K562 (cell line): ENCODE measurements at regions not wholly inside any gene's neighbourhood (a gene's known extent, or its start where the extent isn't known, plus 50 kb on each side); places are given as distances from the start of the nearest gene placed in this dataset.

Experiments used
- ATAC-seq: fragments of 200-7000 bp; cut with Tn5 transposase; 3 replicates; pipeline ENCODE4 v1.9.1; 2020; ENCODE audit warnings: moderate library complexity
- BruUV-seq: library from RNA; stranded (reverse); fragments of 400-500 nt; replicated peaks from 2 replicates; lab custom pipeline; 2021; lab: Mats Ljungman, UMichigan
- CTCF ChIA-PET: fragments of 300-600 bp; formaldehyde crosslinking; extraction: SDS; loops from one replicate; lab custom pipeline; 2021; ENCODE audit warnings: low intra/inter-chr PET ratio; lab: Yijun Ruan, JAX
- POLR2A ChIA-PET: fragments of 300-600, 350-650 bp; sonication (Branson Sonifier 250); formaldehyde crosslinking; extraction: SDS; loops from one replicate; lab custom pipeline; 2021; ENCODE audit warnings: antibody characterized with exemption, inconsistent platforms; lab: Yijun Ruan, JAX
- DNase-seq, 4 experiments: peaks; one replicate each; pipeline versions ENCODE4 v3.0.0 to v3.0.0-alpha.2; 2011 to 2018; ENCODE audit warnings: low spot score in 3 of 4, mixed read lengths in 3 of 4; ENCODE audit errors: extremely low read depth in 1 of 4
- FAIRE-seq: peaks from 2 replicates; lab custom pipeline; 2011; peaks lifted over from hg19 to GRCh38; lab: Jason Lieb, UNC
- H2AFZ ChIP-seq: 2 replicates; pipeline ENCODE4 v1.6.0; 2011; ENCODE audit warnings: low read depth, low read length, control low read depth, inconsistent platforms
- H3K27ac ChIP-seq: fragments of 200-600 bp; 3 replicates; pipeline ENCODE4 v1.8.0; 2011; ENCODE audit warnings: low read depth, mild to moderate bottlenecking, control low read depth, inconsistent platforms, low read length, moderate library complexity, mixed read lengths; ENCODE audit errors: extremely low read depth
- H3K27me3 ChIP-seq, 2 experiments: fragments of 300-600 bp in 1 of 2; 2 replicates in 1 of 2; 3 replicates in 1 of 2; pipeline versions ENCODE4 v1.6.0 to v1.8.0; 2011; ENCODE audit warnings: inconsistent platforms in 2 of 2, low read length in 2 of 2, mild to moderate bottlenecking in 1 of 2, mixed read lengths in 1 of 2, moderate library complexity in 1 of 2; ENCODE audit not compliant: control insufficient read depth in 2 of 2, insufficient read depth in 2 of 2
- H3K36me3 ChIP-seq: fragments of 300-600 bp; 3 replicates; pipeline ENCODE4 v1.8.0; 2011; ENCODE audit warnings: mild to moderate bottlenecking, low read length, inconsistent platforms; ENCODE audit not compliant: control insufficient read depth, insufficient read depth
- H3K4me1 ChIP-seq, 2 experiments: fragments of 200-600 bp in 1 of 2; replicated peaks in 1 of 2; 2 replicates in 1 of 2; 3 replicates in 1 of 2; pipeline versions ENCODE4 v1.5.1 to v1.8.0; 2011; ENCODE audit warnings: inconsistent platforms in 2 of 2, low read length in 2 of 2, mild to moderate bottlenecking in 1 of 2, mixed read lengths in 1 of 2, moderate library complexity in 1 of 2; ENCODE audit not compliant: control insufficient read depth in 2 of 2, insufficient read depth in 2 of 2
- H3K4me2 ChIP-seq: 2 replicates; pipeline ENCODE4 v1.6.1; 2011; ENCODE audit warnings: low read length, control low read depth, inconsistent platforms, mixed read lengths; ENCODE audit not compliant: insufficient read depth
- H3K4me3 ChIP-seq: fragments of 200-600 bp; sonication (generic), shearing (Covaris generic); 2 replicates; pipeline ENCODE4 v1.5.1; 2016; ENCODE audit warnings: control low read depth, inconsistent platforms
- H3K79me2 ChIP-seq: fragments of 200-600 bp; 3 replicates; pipeline ENCODE4 v1.8.0; 2011; ENCODE audit warnings: low read length, inconsistent platforms; ENCODE audit not compliant: control insufficient read depth, insufficient read depth
- H3K9ac ChIP-seq, 2 experiments: 2 replicates each; pipeline versions ENCODE4 v1.6.0 to v1.6.1; 2011; ENCODE audit warnings: low read depth in 2 of 2, low read length in 2 of 2, control low read depth in 1 of 2, inconsistent platforms in 1 of 2, mild to moderate bottlenecking in 1 of 2, mixed read lengths in 1 of 2; ENCODE audit not compliant: insufficient read depth in 1 of 2
- H3K9me1 ChIP-seq: one replicate; pipeline ENCODE4 v1.6.0; 2011; ENCODE audit warnings: inconsistent platforms, mild to moderate bottlenecking, low read length, moderate library complexity; ENCODE audit not compliant: control insufficient read depth, insufficient read depth
- H3K9me3 ChIP-seq: replicated peaks from 2 replicates; pipeline ENCODE4 v1.5.1; 2011; ENCODE audit warnings: low read depth, low read length, inconsistent platforms; ENCODE audit not compliant: control insufficient read depth, insufficient read depth
- H4K20me1 ChIP-seq: replicated peaks from 2 replicates; pipeline ENCODE4 v1.6.1; 2011; ENCODE audit warnings: low read length, inconsistent platforms, mixed read lengths; ENCODE audit not compliant: control insufficient read depth, insufficient read depth
- CBX2 ChIP-seq: fragments of 200-600 bp; sonication (generic); IDR thresholded peaks from one replicate; pipeline ENCODE4 v1.6.1; 2012; ENCODE audit warnings: mild to moderate bottlenecking, low read length, inconsistent platforms; ENCODE audit not compliant: insufficient read depth, poor library complexity, severe bottlenecking
- CEBPG ChIP-seq, 3 experiments: fragments of 200-800 bp in 1 of 3; sonication (Bioruptor generic) in 1 of 3; sonication (generic) in 1 of 3; formaldehyde crosslinking in 1 of 3; IDR thresholded peaks in 2 of 3; conservative IDR thresholded peaks in 1 of 3; 2 replicates each; pipeline versions ENCODE4 v1.6.1 to v1.8.0; 2016 to 2022; ENCODE audit warnings: missing compliant biosample characterization in 2 of 3, missing genetic modification characterization in 2 of 3, mild to moderate bottlenecking in 1 of 3, missing genetic modification reagents in 1 of 3
- CREB1 ChIP-seq, 2 experiments: sonication (generic) in 1 of 2; formaldehyde crosslinking in 1 of 2; IDR thresholded peaks; 2 replicates each; pipeline versions ENCODE4 v1.6.1 to v1.8.0; 2012 to 2022; ENCODE audit warnings: inconsistent platforms in 1 of 2, mild to moderate bottlenecking in 1 of 2, missing genetic modification reagents in 1 of 2, moderate library complexity in 1 of 2
- E2F1 ChIP-seq: sonication (generic); formaldehyde crosslinking; IDR thresholded peaks from 2 replicates; pipeline ENCODE4 v1.8.1; 2023; ENCODE audit warnings: mild to moderate bottlenecking, missing genetic modification reagents, moderate library complexity
- HIVEP1 ChIP-seq: fragments of 250-450 bp; sonication (Bioruptor Pico); IDR thresholded peaks from 2 replicates; pipeline ENCODE4 v1.4.0; 2020; ENCODE audit warnings: mild to moderate bottlenecking
- L3MBTL2 ChIP-seq: fragments of 450-650 bp; IDR thresholded peaks from 2 replicates; pipeline ENCODE4 v1.6.1; 2016; ENCODE audit warnings: mild to moderate bottlenecking, moderate library complexity
- LEF1 ChIP-seq: fragments of 450-650 bp; IDR thresholded peaks from 2 replicates; pipeline ENCODE4 v1.6.1; 2016; ENCODE audit warnings: mild to moderate bottlenecking
- PBX2 ChIP-seq, 2 experiments: IDR thresholded peaks in 1 of 2; conservative IDR thresholded peaks in 1 of 2; 2 replicates each; pipeline ENCODE4 v1.6.1; 2016; ENCODE audit warnings: low read depth in 2 of 2, mild to moderate bottlenecking in 1 of 2, missing compliant biosample characterization in 1 of 2, missing genetic modification characterization in 1 of 2, moderate library complexity in 1 of 2
- TAL1 ChIP-seq: fragments of 450-650 bp; IDR thresholded peaks from 2 replicates; pipeline ENCODE4 v1.6.1; 2016; ENCODE audit warnings: mild to moderate bottlenecking
- WGBS: fragments of 100-300 bp; shearing (Covaris generic); methylation state at CpG from one replicate; pipeline ENCODE4 v1.1.6; 2016; ENCODE audit warnings: low coverage, mixed read lengths; ENCODE audit not compliant: insufficient coverage; ENCODE audit errors: missing lambda C conversion rate; 5-methylcytosine and 5-hydroxymethylcytosine counted together
- in situ Hi-C: fragments of 300-500 bp; cut with MboI; formaldehyde crosslinking; loops from 4 replicates; pipeline ENCODE4 v1.15.0; 2018; ENCODE audit warnings: inconsistent platforms, mixed read lengths
- intact Hi-C: fragments of 100-400 bp; cut with micrococcal nuclease; formaldehyde crosslinking; loops from 2 replicates; pipeline ENCODE4 v1.14.2; 2022
- TF ChIP-seq, protein P1 (sequence below): sonication (generic); formaldehyde crosslinking; IDR thresholded peaks from 2 replicates; pipeline ENCODE4 v1.8.0; 2022; ENCODE audit warnings: mild to moderate bottlenecking, missing genetic modification reagents
- TF ChIP-seq, protein P2 (sequence below): sonication (generic); formaldehyde crosslinking; IDR thresholded peaks from 2 replicates; pipeline ENCODE4 v1.8.0; 2022; ENCODE audit warnings: mild to moderate bottlenecking, missing genetic modification reagents

DNA sequence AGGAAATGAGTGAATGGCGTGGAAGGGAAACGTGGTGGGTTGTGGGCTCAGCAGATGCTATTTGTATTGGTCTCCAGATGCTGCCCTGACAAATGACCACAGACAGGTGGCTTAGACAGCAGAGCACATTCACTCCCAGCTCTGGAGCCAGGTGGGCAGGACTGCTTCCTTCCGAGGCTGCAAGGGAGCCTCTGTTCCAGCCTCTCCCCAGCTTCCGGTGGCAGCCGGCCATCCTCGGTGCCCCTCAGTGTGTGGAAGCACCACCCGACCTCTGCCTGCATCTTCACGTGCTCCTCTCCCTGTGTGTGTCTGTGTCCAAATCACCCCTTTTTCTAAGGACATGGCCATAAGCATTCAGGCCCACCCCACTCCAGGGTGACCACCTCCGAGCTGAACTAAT lies 105.1 kb downstream of the SOX1 start (continued):
- TF ChIP-seq, protein P1, sequence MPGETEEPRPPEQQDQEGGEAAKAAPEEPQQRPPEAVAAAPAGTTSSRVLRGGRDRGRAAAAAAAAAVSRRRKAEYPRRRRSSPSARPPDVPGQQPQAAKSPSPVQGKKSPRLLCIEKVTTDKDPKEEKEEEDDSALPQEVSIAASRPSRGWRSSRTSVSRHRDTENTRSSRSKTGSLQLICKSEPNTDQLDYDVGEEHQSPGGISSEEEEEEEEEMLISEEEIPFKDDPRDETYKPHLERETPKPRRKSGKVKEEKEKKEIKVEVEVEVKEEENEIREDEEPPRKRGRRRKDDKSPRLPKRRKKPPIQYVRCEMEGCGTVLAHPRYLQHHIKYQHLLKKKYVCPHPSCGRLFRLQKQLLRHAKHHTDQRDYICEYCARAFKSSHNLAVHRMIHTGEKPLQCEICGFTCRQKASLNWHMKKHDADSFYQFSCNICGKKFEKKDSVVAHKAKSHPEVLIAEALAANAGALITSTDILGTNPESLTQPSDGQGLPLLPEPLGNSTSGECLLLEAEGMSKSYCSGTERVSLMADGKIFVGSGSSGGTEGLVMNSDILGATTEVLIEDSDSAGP (CRISPR knock-in tag): no peak
- no peak for TF ChIP-seq TAL1

DNA sequence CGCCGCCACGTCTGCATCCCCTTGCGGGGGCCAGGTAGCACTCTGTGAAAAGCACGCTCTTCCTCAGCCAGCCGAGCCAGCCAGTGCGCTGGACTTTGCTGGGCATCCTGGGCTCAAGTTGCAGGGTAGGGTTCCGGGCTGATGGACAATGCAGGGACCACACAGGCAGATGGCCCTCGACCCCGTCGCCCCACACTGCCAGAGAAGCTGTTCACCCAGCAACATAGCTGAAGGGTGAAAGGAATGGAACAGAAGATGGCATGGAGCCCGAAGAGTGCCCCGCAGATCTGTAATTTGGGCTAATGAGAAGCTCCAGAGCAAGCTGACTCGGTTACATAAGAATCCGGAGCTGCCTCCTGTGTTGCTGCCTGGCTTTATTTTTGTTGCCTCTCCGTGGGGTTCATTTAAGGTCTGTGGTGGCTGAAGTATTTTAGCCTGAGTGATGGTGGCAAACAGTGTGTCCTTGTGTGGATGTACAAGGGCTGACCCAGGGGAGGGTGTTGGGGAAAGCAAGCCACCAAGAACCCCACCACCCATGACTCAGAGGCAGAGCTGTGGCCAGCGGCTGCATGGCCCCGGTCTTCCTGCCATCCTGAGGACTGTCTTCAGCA lies 105.8 kb downstream of the SOX1 start:
- no peaks in the 10 kb centered on the region for H3K36me3 ChIP-seq
- no peaks in the 10 kb centered on the region for H3K9me3 ChIP-seq
- H3K9me1 ChIP-seq: no peaks in the 10 kb centered on the region
- intact Hi-C loops: no loop called here
- no peak overlapping the region for H2AFZ ChIP-seq
- H3K4me1 ChIP-seq: no peaks in the 10 kb centered on the region
- DNase-seq (no peak), FAIRE-seq (no peak), ATAC-seq (no peak)
- in situ Hi-C loops: no loop called here
- WGBS: 0% methylated on average over 16 of the region's 18 CpGs
- no TSS peak for BruUV-seq
- no peak overlapping the region for H3K4me2 ChIP-seq
- H3K27ac ChIP-seq: no peak overlapping the region
- no peak overlapping the region for H3K4me3 ChIP-seq
- POLR2A ChIA-PET: interaction anchor here (0.7 to 0.9 kb wide), 3 partner anchors 9 to 652 kb away, joined by 3 to 5 read pairs (median 3); no protein-coding TSS in a partner anchor
- TF ChIP-seq CEBPG (CRISPR knock-in tag; IDR thresholded peaks at IDR 0.05): no peak
- no peak for TF ChIP-seq CEBPG (tag; conservative IDR thresholded peaks at IDR 0.05 in 1 of 2, IDR thresholded peaks at IDR 0.05 in 1 of 2)
- no peak for TF ChIP-seq HIVEP1 (CRISPR knock-in tag)
- TF ChIP-seq, protein P2, sequence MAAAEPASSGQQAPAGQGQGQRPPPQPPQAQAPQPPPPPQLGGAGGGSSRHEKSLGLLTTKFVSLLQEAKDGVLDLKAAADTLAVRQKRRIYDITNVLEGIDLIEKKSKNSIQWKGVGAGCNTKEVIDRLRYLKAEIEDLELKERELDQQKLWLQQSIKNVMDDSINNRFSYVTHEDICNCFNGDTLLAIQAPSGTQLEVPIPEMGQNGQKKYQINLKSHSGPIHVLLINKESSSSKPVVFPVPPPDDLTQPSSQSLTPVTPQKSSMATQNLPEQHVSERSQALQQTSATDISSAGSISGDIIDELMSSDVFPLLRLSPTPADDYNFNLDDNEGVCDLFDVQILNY: no peak
- no peak for TF ChIP-seq E2F1 (CRISPR knock-in tag)
- no peak for TF ChIP-seq LEF1
- TF ChIP-seq CBX2: no peak
- TF ChIP-seq L3MBTL2: no peak
- TF ChIP-seq CREB1 (IDR thresholded peaks at IDR 0.05): no peak
- no peak for TF ChIP-seq CREB1 (CRISPR knock-in tag; IDR thresholded peaks at IDR 0.05)
- TF ChIP-seq PBX2 (CRISPR knock-in tag; IDR thresholded peaks at IDR 0.05; ENCODE audit: low read depth): no peak
- no peak for TF ChIP-seq PBX2 (tag; conservative IDR thresholded peaks at IDR 0.05; ENCODE audit: low read depth)
- TF ChIP-seq, all 486 proteins: peak for 0
- H3K79me2 ChIP-seq: no peaks in the 10 kb centered on the region
- H4K20me1 ChIP-seq: no peaks in the 10 kb centered on the region
- CTCF ChIA-PET: no interaction called here
- H3K9ac ChIP-seq: no peak overlapping the region
- H3K27me3 ChIP-seq: peaks cover 3 to 19% of the 10 kb centered on the region in 2 experiments; a peak in 3 of 5 replicates
